HG03378 (cell line): ENCODE measurements at regions not wholly inside any gene's neighbourhood (a gene's known extent, or its start where the extent isn't known, plus 50 kb on each side); places are given as distances from the start of the nearest gene placed in this dataset.

Experiments
- ATAC-seq: cut with Tn5 transposase; IDR thresholded peaks from one replicate; pipeline ENCODE4 v1.9.1; 2021; ENCODE audit warnings: mild to moderate bottlenecking, moderate library complexity; ENCODE audit not compliant: unreplicated experiment

GRCh38 chr5:69042915-69043654, 50.7 kb upstream of the SLC30A5 start:
- peak; percentile 97 for ATAC-seq

GRCh38 chr5:69043655-69043996, 50.2 kb upstream of the SLC30A5 start:
- no peak for ATAC-seq
